ENCODE measurements at regions not wholly inside any gene's neighbourhood (a gene's known extent, or its start where the extent isn't known, plus 50 kb on each side); places are given as distances from the start of the nearest gene placed in this dataset.

GRCh38 chr12:60281522-60281921 is 685.7 kb downstream of the SLC16A7 start:
- TF ChIP-seq, protein P1, sequence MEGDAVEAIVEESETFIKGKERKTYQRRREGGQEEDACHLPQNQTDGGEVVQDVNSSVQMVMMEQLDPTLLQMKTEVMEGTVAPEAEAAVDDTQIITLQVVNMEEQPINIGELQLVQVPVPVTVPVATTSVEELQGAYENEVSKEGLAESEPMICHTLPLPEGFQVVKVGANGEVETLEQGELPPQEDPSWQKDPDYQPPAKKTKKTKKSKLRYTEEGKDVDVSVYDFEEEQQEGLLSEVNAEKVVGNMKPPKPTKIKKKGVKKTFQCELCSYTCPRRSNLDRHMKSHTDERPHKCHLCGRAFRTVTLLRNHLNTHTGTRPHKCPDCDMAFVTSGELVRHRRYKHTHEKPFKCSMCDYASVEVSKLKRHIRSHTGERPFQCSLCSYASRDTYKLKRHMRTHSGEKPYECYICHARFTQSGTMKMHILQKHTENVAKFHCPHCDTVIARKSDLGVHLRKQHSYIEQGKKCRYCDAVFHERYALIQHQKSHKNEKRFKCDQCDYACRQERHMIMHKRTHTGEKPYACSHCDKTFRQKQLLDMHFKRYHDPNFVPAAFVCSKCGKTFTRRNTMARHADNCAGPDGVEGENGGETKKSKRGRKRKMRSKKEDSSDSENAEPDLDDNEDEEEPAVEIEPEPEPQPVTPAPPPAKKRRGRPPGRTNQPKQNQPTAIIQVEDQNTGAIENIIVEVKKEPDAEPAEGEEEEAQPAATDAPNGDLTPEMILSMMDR (tag by site-specific recombination; IDR thresholded peaks at IDR 0.05): no peak
- TF ChIP-seq ZNF24 (tag by site-specific recombination; IDR thresholded peaks at IDR 0.05) (no peak), TRIM28 (IDR thresholded peaks at IDR 0.05; ENCODE audit: borderline replicate concordance, low read length) (no peak), ZBTB8A (tag by site-specific recombination; IDR thresholded peaks at IDR 0.05) (no peak), ATF2 (tag by site-specific recombination; IDR thresholded peaks at IDR 0.05; ENCODE audit: low read depth) (no peak), ZNF580 (tag by site-specific recombination; IDR thresholded peaks at IDR 0.05) (no peak), ZNF324 (tag by site-specific recombination; IDR thresholded peaks at IDR 0.05) (no peak), ZSCAN23 (tag by site-specific recombination; IDR thresholded peaks at IDR 0.05) (no peak), ZNF280D (tag by site-specific recombination; IDR thresholded peaks at IDR 0.05) (no peak), FEZF1 (tag by site-specific recombination; IDR thresholded peaks at IDR 0.05) (no peak)
- TF ChIP-seq, protein P2, sequence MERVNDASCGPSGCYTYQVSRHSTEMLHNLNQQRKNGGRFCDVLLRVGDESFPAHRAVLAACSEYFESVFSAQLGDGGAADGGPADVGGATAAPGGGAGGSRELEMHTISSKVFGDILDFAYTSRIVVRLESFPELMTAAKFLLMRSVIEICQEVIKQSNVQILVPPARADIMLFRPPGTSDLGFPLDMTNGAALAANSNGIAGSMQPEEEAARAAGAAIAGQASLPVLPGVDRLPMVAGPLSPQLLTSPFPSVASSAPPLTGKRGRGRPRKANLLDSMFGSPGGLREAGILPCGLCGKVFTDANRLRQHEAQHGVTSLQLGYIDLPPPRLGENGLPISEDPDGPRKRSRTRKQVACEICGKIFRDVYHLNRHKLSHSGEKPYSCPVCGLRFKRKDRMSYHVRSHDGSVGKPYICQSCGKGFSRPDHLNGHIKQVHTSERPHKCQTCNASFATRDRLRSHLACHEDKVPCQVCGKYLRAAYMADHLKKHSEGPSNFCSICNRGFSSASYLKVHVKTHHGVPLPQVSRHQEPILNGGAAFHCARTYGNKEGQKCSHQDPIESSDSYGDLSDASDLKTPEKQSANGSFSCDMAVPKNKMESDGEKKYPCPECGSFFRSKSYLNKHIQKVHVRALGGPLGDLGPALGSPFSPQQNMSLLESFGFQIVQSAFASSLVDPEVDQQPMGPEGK (tag by site-specific recombination; IDR thresholded peaks at IDR 0.05): no peak

Data from HEK293 (cell line).